Fibroblast of lung (primary cell): ENCODE measurements at regions not wholly inside any gene's neighbourhood (a gene's known extent, or its start where the extent isn't known, plus 50 kb on each side); places are given as distances from the start of the nearest gene placed in this dataset.
"Not testable (repeated sequence)": the region's sequence is repeated elsewhere in the genome, so short reads cannot be mapped to it uniquely, and the experiment has no call there.

Experiments used
- DNase-seq, 2 donors: peaks; one replicate each; pipeline versions ENCODE4 v3.0.0 to v3.0.0-alpha.2; 2010; ENCODE audit warnings: low read depth in 2 of 2
- H2AFZ ChIP-seq: 2 replicates; pipeline ENCODE4 v1.5.1; 2012; ENCODE audit warnings: low read length, control low read depth, inconsistent platforms
- H3K27ac ChIP-seq: 2 replicates; pipeline ENCODE4 v1.5.1; 2011; ENCODE audit warnings: low read length, control low read depth; ENCODE audit not compliant: insufficient read depth
- H3K27me3 ChIP-seq: 2 replicates; pipeline ENCODE4 v1.5.1; 2011; ENCODE audit warnings: mild to moderate bottlenecking, low read length; ENCODE audit not compliant: control insufficient read depth, insufficient read depth
- H3K36me3 ChIP-seq: 2 replicates; pipeline ENCODE4 v1.5.1; 2011; ENCODE audit warnings: low read length; ENCODE audit not compliant: control insufficient read depth, insufficient read depth
- H3K4me1 ChIP-seq: 2 replicates; pipeline ENCODE4 v1.5.1; 2011; ENCODE audit warnings: low read length; ENCODE audit not compliant: control insufficient read depth, insufficient read depth; ENCODE audit errors: extremely low read depth
- H3K4me2 ChIP-seq: 2 replicates; pipeline ENCODE4 v1.5.1; 2011; ENCODE audit warnings: low read length, control low read depth; ENCODE audit not compliant: insufficient read depth; ENCODE audit errors: extremely low read depth
- H3K4me3 ChIP-seq, 4 experiments: fragments of 200-600 bp in 1 of 4; sonication (generic) in 1 of 4; replicated peaks in 1 of 4; 2 replicates each; pipeline ENCODE4 v1.5.1; 2011 to 2016; ENCODE audit warnings: low read length in 4 of 4, low read depth in 3 of 4, mild to moderate bottlenecking in 3 of 4, control low read depth in 2 of 4, inconsistent platforms in 1 of 4, mixed read lengths in 1 of 4; ENCODE audit not compliant: insufficient read depth in 1 of 4; ENCODE audit errors: control extremely low read depth in 1 of 4
- H3K79me2 ChIP-seq: 2 replicates; pipeline ENCODE4 v1.5.1; 2012; ENCODE audit warnings: mild to moderate bottlenecking, low read length, inconsistent platforms; ENCODE audit not compliant: control insufficient read depth, insufficient read depth
- H3K9ac ChIP-seq: 2 replicates; pipeline ENCODE4 v1.5.1; 2011; ENCODE audit warnings: mild to moderate bottlenecking, low read length, control low read depth; ENCODE audit not compliant: insufficient read depth
- H3K9me3 ChIP-seq: 2 replicates; pipeline ENCODE4 v1.5.1; 2012; ENCODE audit warnings: low read depth, low read length; ENCODE audit not compliant: control insufficient read depth, insufficient read depth
- H4K20me1 ChIP-seq: 2 replicates; pipeline ENCODE4 v1.5.1; 2011; ENCODE audit warnings: low read length; ENCODE audit not compliant: control insufficient read depth, insufficient read depth; ENCODE audit errors: extremely low read depth
- CTCF ChIP-seq, 2 donors: IDR thresholded peaks in 1 of 2; conservative IDR thresholded peaks in 1 of 2; 1 replicate in 1 of 2; 2 replicates in 1 of 2; pipeline ENCODE4 v1.5.1; 2011 to 2012; ENCODE audit warnings: low read length in 2 of 2, control low read depth in 1 of 2, inconsistent platforms in 1 of 2, low read depth in 1 of 2, mild to moderate bottlenecking in 1 of 2
- EZH2 ChIP-seq: IDR thresholded peaks from 2 replicates; pipeline ENCODE4 v1.5.1; 2012; ENCODE audit warnings: low read length, control low read depth, mild to moderate bottlenecking; ENCODE audit errors: missing control alignments

DNA sequence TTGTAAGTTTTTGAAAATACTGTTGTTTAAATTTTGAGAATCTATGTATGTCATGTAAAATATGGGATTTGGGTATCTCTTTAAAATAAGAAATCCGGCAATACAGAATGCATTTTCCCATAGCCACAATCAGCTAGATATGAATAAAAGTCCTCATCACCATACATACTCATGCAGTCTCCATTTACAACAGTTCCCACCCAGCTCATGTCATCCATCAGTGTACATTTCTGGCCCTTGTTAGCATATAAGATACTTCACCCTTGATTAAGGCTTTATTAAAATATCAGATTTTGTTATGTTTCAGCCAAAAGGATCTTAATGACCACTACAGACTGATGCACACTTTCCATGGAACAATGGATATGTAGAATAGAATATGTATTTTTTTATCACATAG is 218.0 kb downstream of the DPY19L2 start:
- H3K4me1 ChIP-seq, result no peaks in the 10 kb centered on the region
- no peaks in the 10 kb centered on the region for H3K36me3 ChIP-seq
- no peak overlapping the region for H2AFZ ChIP-seq
- H3K9ac ChIP-seq, result no peak overlapping the region
- no peaks in the 10 kb centered on the region for H4K20me1 ChIP-seq
- no peaks in the 10 kb centered on the region for H3K79me2 ChIP-seq
- H3K4me3 ChIP-seq, result no peak overlapping the region
- TF ChIP-seq CTCF (conservative IDR thresholded peaks at IDR 0.05 in 1 of 2, IDR thresholded peaks at IDR 0.05 in 1 of 2; ENCODE audit: low read depth in 1 of 2, low read length in 2 of 2) (no peak), EZH2 (no peak)
- no peak overlapping the region for H3K4me2 ChIP-seq
- H3K27me3 ChIP-seq, result no peaks in the 10 kb centered on the region
- H3K9me3 ChIP-seq, result no peaks in the 10 kb centered on the region
- no peak for DNase-seq
- no peak overlapping the region for H3K27ac ChIP-seq

DNA sequence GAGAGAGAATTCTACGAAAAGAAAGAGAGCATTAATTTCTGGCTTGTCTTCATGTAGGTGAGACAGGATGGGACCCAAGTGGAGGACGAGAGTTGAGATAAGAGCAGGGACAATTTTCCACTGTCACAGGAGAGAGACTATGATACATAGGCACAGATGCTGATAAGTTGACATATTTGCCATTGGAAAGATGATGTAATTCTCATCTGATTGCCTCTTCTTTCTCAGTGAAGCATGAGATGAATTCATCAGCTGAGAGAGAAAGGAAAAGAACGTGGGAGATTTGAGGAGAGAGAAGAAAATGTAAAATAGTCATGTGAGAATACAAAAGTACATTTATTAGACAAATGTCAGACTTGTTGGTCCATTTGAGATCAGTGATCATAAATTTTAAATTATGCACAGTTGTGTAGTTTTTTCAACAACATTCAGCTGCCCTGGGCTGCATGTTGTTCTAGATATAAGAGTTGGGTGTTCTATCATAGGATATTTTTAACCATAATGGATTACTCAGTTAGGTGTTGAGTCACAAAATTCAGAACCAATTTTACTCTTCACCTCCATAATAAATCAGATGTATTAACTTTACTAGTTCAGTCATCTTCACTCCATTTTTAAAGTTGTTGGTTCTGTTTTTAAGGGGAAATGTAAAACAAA is 222.9 kb downstream of the DPY19L2 start:
- no peaks in the 10 kb centered on the region for H4K20me1 ChIP-seq
- H3K9me3 ChIP-seq, result no peaks in the 10 kb centered on the region
- H3K79me2 ChIP-seq, result no peaks in the 10 kb centered on the region
- H3K4me3 ChIP-seq, result no peak overlapping the region
- H3K4me1 ChIP-seq, result no peaks in the 10 kb centered on the region
- H2AFZ ChIP-seq, result no peak overlapping the region
- DNase-seq, result no peak
- H3K36me3 ChIP-seq, result no peaks in the 10 kb centered on the region
- H3K27ac ChIP-seq, result no peak overlapping the region
- no peak overlapping the region for H3K4me2 ChIP-seq
- no peak for TF ChIP-seq CTCF (conservative IDR thresholded peaks at IDR 0.05 in 1 of 2, IDR thresholded peaks at IDR 0.05 in 1 of 2; ENCODE audit: low read depth in 1 of 2, low read length in 2 of 2)
- no peak for TF ChIP-seq EZH2
- H3K27me3 ChIP-seq, result no peaks in the 10 kb centered on the region
- H3K9ac ChIP-seq, result no peak overlapping the region

DNA sequence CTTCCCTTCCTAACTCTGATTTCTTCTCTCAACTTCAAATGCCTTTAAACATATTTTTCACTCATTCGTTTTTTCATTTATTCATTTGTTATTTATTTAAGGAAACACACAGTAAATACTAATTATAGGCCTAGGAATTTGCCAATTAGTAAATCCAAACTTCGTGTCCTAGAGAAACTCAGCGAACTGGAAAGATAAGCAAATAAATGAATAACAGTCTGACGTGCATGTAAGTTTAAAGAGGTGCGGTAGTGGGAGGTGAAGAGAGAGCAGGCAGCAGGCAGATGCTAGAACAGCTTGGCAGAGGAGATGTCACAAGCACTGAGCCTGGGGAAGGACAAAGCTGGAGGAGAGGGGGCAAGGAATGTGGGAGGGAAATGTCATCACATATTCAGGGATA is 228.2 kb downstream of the DPY19L2 start:
- Histone ChIP-seq H3K79me2 (no peaks in the 10 kb centered on the region), H3K36me3 (no peaks in the 10 kb centered on the region), H3K9ac (no peak overlapping the region), H4K20me1 (no peaks in the 10 kb centered on the region), H2AFZ (no peak overlapping the region), H3K9me3 (no peaks in the 10 kb centered on the region), H3K4me3 (no peak overlapping the region), H3K27me3 (no peaks in the 10 kb centered on the region), H3K4me1 (no peaks in the 10 kb centered on the region), H3K4me2 (no peak overlapping the region), H3K27ac (no peak overlapping the region)
- TF ChIP-seq CTCF (conservative IDR thresholded peaks at IDR 0.05 in 1 of 2, IDR thresholded peaks at IDR 0.05 in 1 of 2; ENCODE audit: low read depth in 1 of 2, low read length in 2 of 2), result no peak
- no peak for TF ChIP-seq EZH2
- no peak for DNase-seq

GRCh38 chr12:63434384-63434783 is 233.9 kb downstream of the DPY19L2 start:
- not testable (repeated sequence) for H4K20me1 ChIP-seq, H2AFZ ChIP-seq, H3K27me3 ChIP-seq, H3K4me1 ChIP-seq, H3K9ac ChIP-seq, H3K9me3 ChIP-seq, DNase-seq, H3K36me3 ChIP-seq, H3K79me2 ChIP-seq, H3K4me3 ChIP-seq, H3K4me2 ChIP-seq, H3K27ac ChIP-seq

GRCh38 chr12:63427969-63428368 is 240.3 kb downstream of the DPY19L2 start:
- not testable (repeated sequence) for H3K9ac ChIP-seq, H3K4me1 ChIP-seq, H3K9me3 ChIP-seq, H3K4me3 ChIP-seq, H3K79me2 ChIP-seq, H3K27me3 ChIP-seq, H2AFZ ChIP-seq, H3K27ac ChIP-seq, H4K20me1 ChIP-seq, H3K4me2 ChIP-seq, DNase-seq, H3K36me3 ChIP-seq
